H1 (cell line): ENCODE measurements at regions not wholly inside any gene's neighbourhood (a gene's known extent, or its start where the extent isn't known, plus 50 kb on each side); places are given as distances from the start of the nearest gene placed in this dataset.

Source experiments
- ATF2 ChIP-seq: IDR thresholded peaks from 2 replicates; pipeline ENCODE4 v1.6.1; 2012; ENCODE audit warnings: low read length, inconsistent platforms
- CBX5 ChIP-seq: fragments of 300-800, 300-1000 bp; sonication (generic); IDR thresholded peaks from 2 replicates; pipeline ENCODE4 v1.7.1; 2016; ENCODE audit warnings: antibody characterized with exemption, low read length, low read depth
- CHD2 ChIP-seq: IDR thresholded peaks from 2 replicates; pipeline ENCODE4 v1.6.1; 2012; ENCODE audit warnings: low read length, improper control_type of control experiment
- CTCF ChIP-seq, 3 experiments: IDR thresholded peaks; 1 replicate in 2 of 3; 2 replicates in 1 of 3; pipeline versions ENCODE4 v1.5.1 to v1.6.1; 2011; ENCODE audit warnings: low read length in 3 of 3, mild to moderate bottlenecking in 3 of 3, inconsistent platforms in 2 of 3, low read depth in 1 of 3, moderate library complexity in 1 of 3; ENCODE audit not compliant: insufficient read depth in 1 of 3; ENCODE audit errors: control extremely low read depth in 1 of 3
- EZH2 ChIP-seq: fragments of 200-600 bp; sonication (generic); IDR thresholded peaks from 2 replicates; pipeline ENCODE4 v1.7.1; 2012; ENCODE audit warnings: low read depth, mild to moderate bottlenecking, moderate library complexity, low read length, inconsistent platforms; ENCODE audit not compliant: severe bottlenecking
- SAP30 ChIP-seq: fragments of 300-600 bp; sonication (generic); IDR thresholded peaks from 2 replicates; pipeline ENCODE4 v1.7.1; 2012; ENCODE audit warnings: low read length, moderate library complexity, mild to moderate bottlenecking, inconsistent platforms; ENCODE audit not compliant: insufficient read depth, insufficient replicate concordance
- TAF7 ChIP-seq: optimal IDR thresholded peaks from 2 replicates; pipeline ENCODE3; 2011; ENCODE audit warnings: low read depth, mild to moderate bottlenecking, inconsistent platforms, low read length, moderate library complexity, borderline replicate concordance
- YY1 ChIP-seq: IDR thresholded peaks from 2 replicates; pipeline ENCODE4 v1.6.1; 2011; ENCODE audit warnings: low read depth, mild to moderate bottlenecking, low read length

GRCh38 chr2:4684921-4685320 lies 981.5 kb downstream of the DCDC2C start:
- TF ChIP-seq YY1, result no peak
- TF ChIP-seq ATF2, result no peak
- TF ChIP-seq CTCF (IDR thresholded peaks at IDR 0.05; ENCODE audit: control extremely low read depth in 1 of 3, insufficient read depth in 1 of 3, low read depth in 1 of 3, low read length in 3 of 3), result no peak
- TF ChIP-seq CHD2, result no peak
- TF ChIP-seq TAF7, result no peak
- TF ChIP-seq SAP30, result no peak
- no peak for TF ChIP-seq CBX5
- TF ChIP-seq EZH2, result no peak
